ENCODE measurements at regions not wholly inside any gene's neighbourhood (a gene's known extent, or its start where the extent isn't known, plus 50 kb on each side); places are given as distances from the start of the nearest gene placed in this dataset.

DNA sequence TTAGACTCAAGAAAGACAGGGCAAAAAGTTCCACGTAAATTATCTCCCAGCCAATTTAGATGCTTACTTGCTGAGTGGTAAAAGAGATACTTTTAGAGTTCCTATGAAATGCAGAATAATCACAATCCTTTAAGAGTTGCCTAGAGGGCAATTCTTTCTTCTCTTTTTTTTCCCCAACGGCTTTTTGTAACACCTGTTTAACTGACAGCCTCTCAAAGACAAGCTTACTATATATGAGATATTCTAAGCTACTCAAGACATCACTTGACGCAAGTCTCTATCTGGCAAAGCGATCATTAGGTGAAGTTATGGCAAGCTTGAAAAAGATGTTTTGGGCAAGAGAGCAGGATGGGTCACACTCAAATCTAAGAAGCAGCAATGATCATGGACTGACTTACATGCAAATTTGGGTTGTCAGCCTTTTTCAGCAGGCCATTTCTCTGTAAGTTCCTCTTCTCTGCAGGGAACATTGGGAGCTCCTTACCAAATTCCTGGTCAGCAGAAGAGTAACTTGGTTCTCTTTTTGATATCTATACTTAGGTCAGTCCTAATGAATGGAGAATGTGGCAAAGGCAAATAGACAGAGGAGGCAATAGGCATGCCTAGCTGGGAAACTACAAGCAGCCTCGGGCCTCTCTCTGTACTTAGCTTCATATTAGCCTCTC is 162.9 kb upstream of the FGF13 start:
- TF ChIP-seq, protein P1, sequence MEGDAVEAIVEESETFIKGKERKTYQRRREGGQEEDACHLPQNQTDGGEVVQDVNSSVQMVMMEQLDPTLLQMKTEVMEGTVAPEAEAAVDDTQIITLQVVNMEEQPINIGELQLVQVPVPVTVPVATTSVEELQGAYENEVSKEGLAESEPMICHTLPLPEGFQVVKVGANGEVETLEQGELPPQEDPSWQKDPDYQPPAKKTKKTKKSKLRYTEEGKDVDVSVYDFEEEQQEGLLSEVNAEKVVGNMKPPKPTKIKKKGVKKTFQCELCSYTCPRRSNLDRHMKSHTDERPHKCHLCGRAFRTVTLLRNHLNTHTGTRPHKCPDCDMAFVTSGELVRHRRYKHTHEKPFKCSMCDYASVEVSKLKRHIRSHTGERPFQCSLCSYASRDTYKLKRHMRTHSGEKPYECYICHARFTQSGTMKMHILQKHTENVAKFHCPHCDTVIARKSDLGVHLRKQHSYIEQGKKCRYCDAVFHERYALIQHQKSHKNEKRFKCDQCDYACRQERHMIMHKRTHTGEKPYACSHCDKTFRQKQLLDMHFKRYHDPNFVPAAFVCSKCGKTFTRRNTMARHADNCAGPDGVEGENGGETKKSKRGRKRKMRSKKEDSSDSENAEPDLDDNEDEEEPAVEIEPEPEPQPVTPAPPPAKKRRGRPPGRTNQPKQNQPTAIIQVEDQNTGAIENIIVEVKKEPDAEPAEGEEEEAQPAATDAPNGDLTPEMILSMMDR (IDR thresholded peaks at IDR 0.05): no peak
- TF ChIP-seq EZH2 (IDR thresholded peaks at IDR 0.05) (no peak), EZH2phosphoT487 (IDR thresholded peaks at IDR 0.05) (no peak)
